Gastrocnemius medialis (tissue), 4 donors: ENCODE measurements at regions not wholly inside any gene's neighbourhood (a gene's known extent, or its start where the extent isn't known, plus 50 kb on each side); places are given as distances from the start of the nearest gene placed in this dataset.

Experiments used
- CTCF ChIP-seq, 5 experiments: fragments of 450-650 bp in 3 of 5; fragments of 200-600 bp in 2 of 5; sonication (generic) in 2 of 5; IDR thresholded peaks in 4 of 5; conservative IDR thresholded peaks in 1 of 5; 1 replicate in 4 of 5; 2 replicates in 1 of 5; pipeline ENCODE4 v1.5.1; 2016 to 2019; ENCODE audit warnings: antibody characterized with exemption in 5 of 5, mild to moderate bottlenecking in 3 of 5, moderate library complexity in 3 of 5
- POLR2A ChIP-seq, 2 donors: fragments of 450-650 bp; IDR thresholded peaks; one replicate each; pipeline ENCODE4 v1.6.1; 2017; ENCODE audit warnings: antibody characterized with exemption in 2 of 2, mild to moderate bottlenecking in 2 of 2, moderate library complexity in 2 of 2

- no peak for TF ChIP-seq CTCF (IDR thresholded peaks at IDR 0.05 in 4 of 5, conservative IDR thresholded peaks at IDR 0.05 in 1 of 5)
- TF ChIP-seq POLR2A (IDR thresholded peaks at IDR 0.05), result no peak
These were observed 258.0 kb downstream of the ZEB2 start for GRCh38 chr2:144261966-144262365.
